Kidney epithelial cell (primary cell): ENCODE measurements at regions not wholly inside any gene's neighbourhood (a gene's known extent, or its start where the extent isn't known, plus 50 kb on each side); places are given as distances from the start of the nearest gene placed in this dataset.
"Not testable (repeated sequence)": the region's sequence is repeated elsewhere in the genome, so short reads cannot be mapped to it uniquely, and the experiment has no call there.

ENCODE experiments used
- DNase-seq: peaks from one replicate; pipeline ENCODE4 v3.0.0-alpha.2; 2010; ENCODE audit warnings: low read depth
- H3K27me3 ChIP-seq: 2 replicates; pipeline ENCODE4 v1.6.0; 2011; ENCODE audit warnings: low read length; ENCODE audit not compliant: control insufficient read depth, insufficient read depth
- H3K36me3 ChIP-seq: 2 replicates; pipeline ENCODE4 v1.5.1; 2011; ENCODE audit warnings: low read length; ENCODE audit not compliant: control insufficient read depth, insufficient read depth
- H3K4me3 ChIP-seq: 2 replicates; pipeline ENCODE4 v1.5.1; 2011; ENCODE audit warnings: low read depth, mild to moderate bottlenecking, control low read depth, low read length
- CTCF ChIP-seq: IDR thresholded peaks from 2 replicates; pipeline ENCODE4 v1.5.1; 2011; ENCODE audit warnings: mild to moderate bottlenecking, moderate library complexity, low read length, control low read depth, inconsistent platforms; ENCODE audit not compliant: insufficient read depth, poor library complexity, severe bottlenecking

- no peaks in the 10 kb centered on the region for H3K36me3 ChIP-seq
- H3K27me3 ChIP-seq: no peaks in the 10 kb centered on the region
- no peak for DNase-seq
- no peak for TF ChIP-seq CTCF
- H3K4me3 ChIP-seq: no peak overlapping the region
Observed at GRCh38 chr3:86378829-86379228, 612.1 kb downstream of the VGLL3 start.

GRCh38 chr3:86335566-86335965 is 655.4 kb downstream of the VGLL3 start:
- H3K4me3 ChIP-seq, H3K36me3 ChIP-seq, H3K27me3 ChIP-seq, DNase-seq: not testable (repeated sequence)

GRCh38 chr3:86333636-86334035 is 657.3 kb downstream of the VGLL3 start:
- no peaks in the 10 kb centered on the region for H3K36me3 ChIP-seq
- H3K27me3 ChIP-seq: no peaks in the 10 kb centered on the region
- H3K4me3 ChIP-seq: no peak overlapping the region
- no peak for DNase-seq
- no peak for TF ChIP-seq CTCF

DNA sequence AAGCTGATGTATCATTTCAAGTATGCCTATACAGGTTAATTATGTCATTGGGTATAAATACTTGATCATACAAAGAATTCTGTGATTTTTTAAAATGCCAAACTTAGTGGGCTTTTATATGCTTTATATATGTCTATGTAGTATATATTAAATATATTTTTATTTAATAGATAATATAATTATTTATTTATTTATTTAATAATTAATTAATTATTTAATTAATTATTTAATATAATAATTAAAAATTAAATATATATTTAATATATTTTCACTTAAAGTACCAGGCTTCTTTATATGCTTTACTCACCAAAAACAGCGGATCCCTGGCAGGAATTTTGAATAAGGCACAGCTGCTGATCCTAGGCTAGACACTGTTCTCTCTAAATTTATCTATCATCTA is 687.0 kb downstream of the VGLL3 start:
- no peak for TF ChIP-seq CTCF
- no peaks in the 10 kb centered on the region for H3K27me3 ChIP-seq
- no peak for DNase-seq
- no peak overlapping the region for H3K4me3 ChIP-seq
- H3K36me3 ChIP-seq: no peaks in the 10 kb centered on the region

- DNase-seq: no peak
- H3K36me3 ChIP-seq: no peaks in the 10 kb centered on the region
- no peak overlapping the region for H3K4me3 ChIP-seq
- H3K27me3 ChIP-seq: no peaks in the 10 kb centered on the region
- no peak for TF ChIP-seq CTCF
Observed at GRCh38 chr3:86282106-86282787, 708.7 kb downstream of the VGLL3 start.

DNA sequence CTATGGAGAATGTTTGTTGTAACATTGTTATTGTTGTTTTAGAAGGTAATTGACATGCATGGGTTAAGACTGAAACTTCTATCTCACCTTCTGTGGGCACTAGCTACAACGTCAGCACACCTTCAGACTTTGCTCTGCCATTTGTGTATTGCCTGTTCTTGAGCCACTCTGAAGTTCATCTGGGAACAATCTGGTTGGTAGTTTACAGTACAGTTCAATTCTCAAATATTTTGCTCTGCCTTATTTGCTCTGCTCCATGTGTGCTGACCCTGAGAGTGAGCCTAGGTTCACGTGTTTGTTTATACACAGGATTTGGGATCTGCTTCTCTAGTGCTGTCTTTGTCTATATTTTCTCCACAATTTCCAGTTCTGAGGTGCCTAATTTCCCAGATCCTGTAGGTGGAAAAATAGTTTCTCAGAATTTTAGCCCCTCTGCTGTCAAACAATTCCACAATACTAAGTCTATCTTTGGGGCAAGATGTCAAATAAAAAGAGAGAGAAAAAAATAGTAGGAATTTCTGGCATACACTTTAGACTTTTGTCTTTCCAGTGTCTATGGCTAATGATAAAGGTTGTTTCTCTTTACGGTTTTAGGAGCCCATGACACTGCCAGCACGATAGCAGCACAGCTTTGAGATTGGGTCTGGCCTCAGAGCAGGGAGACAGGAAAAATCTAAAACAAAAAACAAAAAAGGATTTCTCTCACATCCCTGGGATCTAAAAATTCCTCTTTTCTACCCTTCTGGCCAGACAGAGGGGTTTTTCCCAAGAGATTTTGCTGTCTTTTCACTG is 721.4 kb downstream of the VGLL3 start:
- Histone ChIP-seq H3K4me3 (no peak overlapping the region), H3K27me3 (no peaks in the 10 kb centered on the region), H3K36me3 (no peaks in the 10 kb centered on the region)
- DNase-seq: no peak
- no peak for TF ChIP-seq CTCF
